B cell (primary cell): ENCODE measurements at regions not wholly inside any gene's neighbourhood (a gene's known extent, or its start where the extent isn't known, plus 50 kb on each side); places are given as distances from the start of the nearest gene placed in this dataset.

Experiments used
- CTCF ChIP-seq: fragments of 200-600 bp; IDR thresholded peaks from one replicate; pipeline ENCODE4 v1.8.0; 2022; ENCODE audit warnings: antibody characterized with exemption, mild to moderate bottlenecking
- EZH2 ChIP-seq: IDR thresholded peaks from 2 replicates; pipeline ENCODE4 v1.6.1; 2012; ENCODE audit warnings: borderline replicate concordance, low read depth, mild to moderate bottlenecking, moderate library complexity, low read length; ENCODE audit not compliant: insufficient read depth, poor library complexity, severe bottlenecking

DNA sequence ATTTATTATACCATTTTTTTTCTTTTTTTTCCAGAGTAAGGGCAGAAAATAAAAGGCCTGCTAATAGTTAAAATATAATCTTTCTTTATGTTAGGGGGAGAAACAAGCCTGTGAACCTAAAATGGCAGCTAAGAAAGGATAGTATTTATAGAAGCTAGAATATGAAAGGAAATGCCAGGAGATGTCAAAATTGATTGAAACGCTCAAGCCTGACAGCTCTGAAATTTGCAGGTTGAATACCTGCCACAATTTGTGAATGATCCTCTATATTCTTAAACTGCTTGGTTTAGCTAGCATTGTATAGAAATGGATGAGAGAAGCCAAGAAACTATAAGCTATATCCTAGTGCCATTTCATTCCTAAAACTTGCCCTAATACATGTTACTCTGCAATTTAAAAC is 757.3 kb upstream of the PABPC4L start:
- TF ChIP-seq CTCF (no peak), EZH2 (no peak)
